ENCODE measurements at regions not wholly inside any gene's neighbourhood (a gene's known extent, or its start where the extent isn't known, plus 50 kb on each side); places are given as distances from the start of the nearest gene placed in this dataset.

- DNase-seq = no peak
- no TSS peak for BruUV-seq (replicated peaks)
- Histone ChIP-seq H3K36me3 (ENCODE audit: low read depth, low read length) (no peaks in the 10 kb centered on the region), H2AFZ (ENCODE audit: low read length) (no peak overlapping the region), H4K20me1 (ENCODE audit: low read length) (no peaks in the 10 kb centered on the region), H3K4me1 (ENCODE audit: insufficient read depth, low read length) (no peaks in the 10 kb centered on the region), H3K27me3 (ENCODE audit: low read length) (no peaks in the 10 kb centered on the region), H3K4me3 (ENCODE audit: low read length) (no peak overlapping the region), H3K4me2 (ENCODE audit: low read length) (no peak overlapping the region), H3K9me2 (replicated peaks; ENCODE audit: low read length) (no peaks in the 10 kb centered on the region), H3F3A (ENCODE audit: low read length, unreplicated experiment) (no peaks in the 10 kb centered on the region), H3K9ac (ENCODE audit: low read length) (no peak overlapping the region), H3K27ac (ENCODE audit: low read length) (no peak overlapping the region), H3K79me2 (ENCODE audit: low read length) (no peaks in the 10 kb centered on the region), H3K9me3 (ENCODE audit: low read length) (no peaks in the 10 kb centered on the region)
- ChIA-PET POLR2A (ENCODE audit: unreplicated experiment) (no interaction called here), CTCF (no interaction called here)
- intact Hi-C loops (cut with micrococcal nuclease) = no loop called here
- no peak for ATAC-seq
- TF ChIP-seq CTCF (conservative IDR thresholded peaks at IDR 0.05; ENCODE audit: low read depth, low read length) (no peak), EZH2 (IDR thresholded peaks at IDR 0.05; ENCODE audit: low read length, unreplicated experiment) (no peak)
Measured at GRCh38 chrX:5380426-5380825, 848.2 kb downstream of the NLGN4X start.

DNA sequence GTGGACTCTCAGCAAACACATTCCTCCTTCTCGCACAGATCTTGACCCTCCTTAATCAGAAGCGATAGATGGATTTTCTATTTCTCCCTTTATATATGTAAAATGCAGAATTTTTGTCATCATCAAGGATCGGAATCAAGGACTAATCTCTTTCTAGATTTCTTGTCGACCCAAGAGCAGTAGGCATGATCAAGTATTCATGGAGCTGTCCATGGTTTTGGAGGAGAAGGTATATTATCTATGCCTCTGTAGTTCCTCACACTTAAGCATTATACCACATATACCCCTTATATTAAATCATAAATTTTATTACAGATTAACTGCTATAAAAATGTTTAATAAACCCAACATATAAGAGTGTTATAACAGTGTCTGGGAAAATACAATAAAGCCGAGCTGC, 886.8 kb downstream of the NLGN4X start:
- Histone ChIP-seq H3K79me2 (ENCODE audit: low read length) (no peaks in the 10 kb centered on the region), H3K27me3 (ENCODE audit: low read length) (no peaks in the 10 kb centered on the region), H3K27ac (ENCODE audit: low read length) (no peak overlapping the region), H3K9ac (ENCODE audit: low read length) (no peak overlapping the region), H3K36me3 (ENCODE audit: low read depth, low read length) (no peaks in the 10 kb centered on the region), H3K4me3 (ENCODE audit: low read length) (no peak overlapping the region), H3K9me2 (replicated peaks; ENCODE audit: low read length) (no peaks in the 10 kb centered on the region), H3K9me3 (ENCODE audit: low read length) (no peaks in the 10 kb centered on the region), H3K4me2 (ENCODE audit: low read length) (no peak overlapping the region), H3F3A (ENCODE audit: low read length, unreplicated experiment) (no peaks in the 10 kb centered on the region), H4K20me1 (ENCODE audit: low read length) (no peaks in the 10 kb centered on the region), H3K4me1 (ENCODE audit: insufficient read depth, low read length) (no peaks in the 10 kb centered on the region), H2AFZ (ENCODE audit: low read length) (no peak overlapping the region)
- POLR2A ChIA-PET (ENCODE audit: unreplicated experiment) = no interaction called here
- BruUV-seq (replicated peaks) = no TSS peak
- ATAC-seq (no peak), DNase-seq (no peak)
- TF ChIP-seq EZH2phosphoT487 (IDR thresholded peaks at IDR 0.05; ENCODE audit: borderline replicate concordance, low read length) (no peak), CTCF (conservative IDR thresholded peaks at IDR 0.05; ENCODE audit: low read depth, low read length) (no peak), EZH2 (IDR thresholded peaks at IDR 0.05; ENCODE audit: low read length, unreplicated experiment) (no peak)
- CTCF ChIA-PET = no interaction called here
- intact Hi-C loops (cut with micrococcal nuclease) = no loop called here

DNA sequence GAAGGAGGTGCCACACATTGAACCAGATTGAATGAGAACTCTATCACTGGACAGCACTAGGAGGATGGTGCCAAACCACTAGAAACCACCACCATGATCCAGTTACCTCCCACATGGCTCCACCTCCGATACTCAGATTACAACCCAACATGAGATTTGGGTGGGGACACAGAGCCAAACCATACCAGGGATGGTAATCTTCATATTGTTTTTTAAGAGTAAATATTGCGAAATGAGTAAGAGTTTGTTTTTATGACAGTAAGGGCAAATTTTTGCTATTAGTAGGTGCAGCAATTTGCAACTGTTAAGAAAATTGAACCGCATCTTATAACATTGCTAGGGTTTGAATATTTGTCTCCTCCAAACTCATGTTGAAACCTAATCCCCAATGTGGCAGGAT, 891.5 kb downstream of the NLGN4X start:
- H3K36me3 ChIP-seq (ENCODE audit: low read depth, low read length) = no peaks in the 10 kb centered on the region
- DNase-seq (no peak), ATAC-seq (no peak)
- H3F3A ChIP-seq (ENCODE audit: low read length, unreplicated experiment) = no peaks in the 10 kb centered on the region
- H3K9me3 ChIP-seq (ENCODE audit: low read length) = no peaks in the 10 kb centered on the region
- no peaks in the 10 kb centered on the region for H3K4me1 ChIP-seq (ENCODE audit: insufficient read depth, low read length)
- ChIA-PET CTCF (no interaction called here), POLR2A (ENCODE audit: unreplicated experiment) (no interaction called here)
- H3K9ac ChIP-seq (ENCODE audit: low read length) = no peak overlapping the region
- no peaks in the 10 kb centered on the region for H3K27me3 ChIP-seq (ENCODE audit: low read length)
- no peak overlapping the region for H2AFZ ChIP-seq (ENCODE audit: low read length)
- no peak overlapping the region for H3K4me3 ChIP-seq (ENCODE audit: low read length)
- no peak overlapping the region for H3K4me2 ChIP-seq (ENCODE audit: low read length)
- intact Hi-C loops (cut with micrococcal nuclease) = no loop called here
- H3K27ac ChIP-seq (ENCODE audit: low read length) = no peak overlapping the region
- no peaks in the 10 kb centered on the region for H3K79me2 ChIP-seq (ENCODE audit: low read length)
- no peaks in the 10 kb centered on the region for H3K9me2 ChIP-seq (replicated peaks; ENCODE audit: low read length)
- TF ChIP-seq EZH2phosphoT487 (IDR thresholded peaks at IDR 0.05; ENCODE audit: borderline replicate concordance, low read length) = no peak
- no peak for TF ChIP-seq CTCF (conservative IDR thresholded peaks at IDR 0.05; ENCODE audit: low read depth, low read length)
- no peak for TF ChIP-seq EZH2 (IDR thresholded peaks at IDR 0.05; ENCODE audit: low read length, unreplicated experiment)
- BruUV-seq (replicated peaks) = no TSS peak
- H4K20me1 ChIP-seq (ENCODE audit: low read length) = no peaks in the 10 kb centered on the region
